GM10847 (cell line): ENCODE measurements at regions not wholly inside any gene's neighbourhood (a gene's known extent, or its start where the extent isn't known, plus 50 kb on each side); places are given as distances from the start of the nearest gene placed in this dataset.

Source experiments
- POLR2A ChIP-seq: IDR thresholded peaks from 2 replicates; pipeline ENCODE4 v1.6.1; 2011; ENCODE audit not compliant: insufficient read length; ENCODE audit errors: extremely low read depth

DNA sequence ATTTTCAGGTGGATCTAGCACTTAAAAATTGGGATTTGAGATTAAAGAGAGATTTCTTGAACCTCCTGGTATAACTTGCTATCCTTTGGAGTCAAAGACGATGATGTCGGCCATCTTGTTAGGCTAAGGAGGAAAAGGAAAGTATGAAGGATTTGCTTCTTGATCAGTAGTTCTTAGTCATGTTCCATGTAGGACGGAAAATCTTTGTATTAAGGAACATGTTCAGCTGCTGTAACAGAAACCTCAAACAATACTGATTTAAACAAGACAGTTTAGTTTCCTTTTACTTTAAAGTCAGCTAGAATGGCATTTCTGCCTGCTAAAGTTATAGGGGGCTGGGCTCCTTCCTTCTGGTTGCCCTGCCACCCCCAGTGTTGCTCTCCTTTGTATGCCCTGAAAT is 56.4 kb upstream of the MGAT5 start:
- no peak for TF ChIP-seq POLR2A

DNA sequence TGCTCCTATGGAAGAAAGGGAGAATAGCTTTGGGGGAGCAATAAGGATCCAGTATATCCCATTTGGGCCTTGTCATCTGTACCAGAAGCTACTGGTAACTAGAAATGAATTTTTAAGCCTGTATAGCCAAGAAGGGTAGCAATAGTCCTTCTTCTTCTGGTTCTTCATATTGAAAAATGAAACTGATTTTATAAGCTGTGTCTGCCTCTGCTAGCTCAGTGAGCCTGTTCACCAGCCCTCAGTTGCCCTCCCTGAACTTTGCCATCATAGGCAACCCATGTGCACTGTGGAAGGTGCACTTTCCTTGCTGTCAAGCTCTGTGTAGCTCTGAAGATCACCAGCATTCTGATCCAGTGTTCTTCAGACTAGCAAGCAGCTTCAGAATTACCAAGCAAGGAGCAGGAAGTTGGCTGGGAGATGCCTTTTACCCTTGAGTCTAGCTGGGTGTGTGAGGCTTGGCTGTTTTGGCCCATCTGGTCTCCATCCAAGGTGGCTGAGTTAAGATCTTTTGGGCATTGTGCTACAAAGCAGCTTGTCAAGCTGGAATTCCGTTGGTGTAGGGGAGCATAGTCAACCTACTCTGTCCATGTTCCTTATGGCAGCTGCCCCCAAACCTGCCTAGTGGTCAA is 55.8 kb upstream of the MGAT5 start:
- TF ChIP-seq POLR2A: no peak

DNA sequence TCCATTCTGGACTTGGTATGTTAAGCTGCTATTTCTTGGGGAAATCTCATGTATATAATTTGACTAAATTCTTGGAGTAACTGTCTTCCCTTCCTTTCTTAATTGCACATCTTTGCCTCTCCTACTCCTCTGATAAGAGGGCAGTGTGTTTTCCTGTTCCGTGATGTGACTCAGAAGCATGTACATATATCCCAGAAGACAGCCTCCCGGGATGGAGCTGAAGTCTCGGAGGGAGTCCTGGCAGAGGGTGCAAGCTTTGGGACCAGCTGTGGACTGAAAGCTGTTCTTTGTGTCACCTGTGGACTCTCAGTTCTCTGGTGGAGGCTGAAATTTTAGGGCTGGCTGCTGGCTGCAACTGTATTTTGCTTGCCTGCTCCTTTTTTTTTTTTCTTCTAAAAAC is 54.7 kb upstream of the MGAT5 start:
- no peak for TF ChIP-seq POLR2A

DNA sequence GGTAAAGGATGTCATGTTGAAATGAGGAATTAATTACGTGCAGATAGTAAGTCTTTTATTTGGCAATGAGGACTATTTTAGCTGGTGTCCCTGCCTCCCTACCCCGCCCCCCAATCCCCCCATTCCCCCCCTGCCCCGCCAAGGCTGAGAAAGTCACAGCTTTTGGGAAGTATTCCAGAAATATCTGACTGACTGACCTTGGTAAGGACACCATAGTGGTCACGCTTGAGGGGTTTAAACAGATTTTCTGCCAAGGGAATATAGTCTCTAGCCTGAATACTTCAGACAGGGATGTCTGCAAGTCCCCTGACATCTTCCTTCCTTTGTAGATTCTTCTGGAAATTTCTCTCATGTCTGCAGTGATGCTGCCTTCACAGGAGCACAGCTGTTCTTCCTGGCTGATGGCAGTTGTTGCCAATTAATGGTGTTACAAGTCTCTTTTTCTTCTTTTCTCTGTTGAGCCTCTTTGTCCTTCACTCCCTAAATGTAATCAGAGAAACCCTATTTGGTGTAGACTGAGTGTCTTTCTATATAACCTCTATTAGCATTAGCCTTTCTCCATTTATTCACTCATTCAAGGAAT is 53.7 kb upstream of the MGAT5 start:
- no peak for TF ChIP-seq POLR2A

DNA sequence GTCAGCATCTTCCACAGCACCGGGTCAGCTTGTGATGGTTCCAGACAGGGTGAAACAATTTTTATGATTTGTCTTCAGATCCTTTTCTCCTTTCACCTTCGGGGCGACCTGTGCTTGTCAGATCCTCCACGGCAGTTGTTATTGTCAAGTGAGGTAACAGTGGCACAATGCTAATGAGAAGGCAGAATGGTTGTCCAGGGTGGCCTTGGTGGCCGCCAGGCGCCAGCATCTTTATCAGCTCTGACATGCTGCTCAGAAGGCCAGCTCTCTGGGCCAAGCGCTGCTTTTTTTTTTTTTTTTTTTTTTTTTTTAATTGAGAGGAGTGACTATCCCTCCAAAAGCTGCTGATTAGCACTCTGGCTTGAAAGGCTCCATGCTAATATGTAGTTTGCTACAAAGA is 52.3 kb upstream of the MGAT5 start:
- TF ChIP-seq POLR2A: no peak

DNA sequence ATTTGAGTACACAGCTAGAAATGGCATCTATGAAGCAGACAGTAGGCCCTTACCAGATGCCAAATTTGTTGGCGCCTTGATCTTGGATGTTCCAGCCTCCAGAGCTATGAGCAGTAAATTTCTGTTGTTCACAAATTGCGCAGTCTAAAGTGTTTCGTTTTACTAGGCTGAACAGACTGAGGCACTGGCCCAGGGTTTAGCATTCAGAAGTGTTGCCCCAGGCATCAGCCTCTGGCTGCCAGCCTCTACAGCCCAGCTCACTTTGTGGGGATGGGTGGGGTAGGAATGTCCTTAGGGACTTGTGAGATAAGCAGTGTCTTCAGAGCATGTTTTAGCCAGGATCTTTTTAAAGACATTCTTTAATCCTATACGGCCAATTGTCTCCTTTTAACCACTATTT is 51.5 kb upstream of the MGAT5 start:
- no peak for TF ChIP-seq POLR2A

DNA sequence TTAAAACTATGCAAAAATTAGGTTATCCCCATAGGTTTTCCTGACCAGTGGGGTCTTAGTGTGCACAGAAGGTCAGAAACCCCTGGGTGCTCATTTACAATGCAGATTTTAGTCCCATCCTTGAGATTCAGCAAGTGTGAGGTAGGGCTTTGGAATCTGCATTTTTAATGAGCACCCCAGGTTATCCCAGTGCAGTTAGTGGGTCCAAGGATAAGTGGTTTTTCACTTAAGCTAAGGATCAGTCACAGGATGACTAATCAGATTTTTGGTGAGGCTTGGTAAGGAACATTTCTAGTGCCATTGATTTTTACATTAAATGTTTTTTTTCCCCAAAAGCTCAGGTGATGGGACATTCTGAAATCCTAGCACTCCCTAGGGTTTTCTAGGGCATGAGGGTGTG is 50.7 kb upstream of the MGAT5 start:
- TF ChIP-seq POLR2A: no peak
